GM12865 (cell line): ENCODE measurements at regions not wholly inside any gene's neighbourhood (a gene's known extent, or its start where the extent isn't known, plus 50 kb on each side); places are given as distances from the start of the nearest gene placed in this dataset.
"Not testable (repeated sequence)": the region's sequence is repeated elsewhere in the genome, so short reads cannot be mapped to it uniquely, and the experiment has no call there.

Source experiments
- DNase-seq: peaks from one replicate; pipeline ENCODE4 v3.0.0; 2010; ENCODE audit warnings: low read depth
- H3K4me3 ChIP-seq: 2 replicates; pipeline ENCODE4 v1.5.1; 2011; ENCODE audit warnings: mild to moderate bottlenecking, low read depth, low read length, control low read depth
- CTCF ChIP-seq: IDR thresholded peaks from 2 replicates; pipeline ENCODE4 v1.5.1; 2011; ENCODE audit warnings: low read length, control low read depth, low read depth, inconsistent platforms; ENCODE audit not compliant: insufficient read depth; ENCODE audit errors: missing control alignments

- no peak overlapping the region for H3K4me3 ChIP-seq
- TF ChIP-seq CTCF = no peak
- DNase-seq = no peak
Measured at GRCh38 chrX:42832764-42833549, 55.0 kb upstream of the PPP1R2C start.

GRCh38 chrX:42833550-42833940, 55.6 kb upstream of the PPP1R2C start:
- not testable (repeated sequence) for H3K4me3 ChIP-seq, DNase-seq

GRCh38 chrX:42837101-42837726, 59.3 kb upstream of the PPP1R2C start:
- no peak overlapping the region for H3K4me3 ChIP-seq
- peak; percentile 2 for DNase-seq
- no peak for TF ChIP-seq CTCF

- H3K4me3 ChIP-seq = no peak overlapping the region
- DNase-seq = peak; percentile 21
- TF ChIP-seq CTCF = no peak
Measured at GRCh38 chrX:42837747-42838146, 59.8 kb upstream of the PPP1R2C start.

GRCh38 chrX:42839632-42840031, 61.7 kb upstream of the PPP1R2C start:
- DNase-seq = no peak
- no peak for TF ChIP-seq CTCF

GRCh38 chrX:42846741-42847140, 68.8 kb upstream of the PPP1R2C start:
- no peak for TF ChIP-seq CTCF
- no peak overlapping the region for H3K4me3 ChIP-seq
- DNase-seq = no peak

More at GRCh38 chrX:42839632-42840031, 61.7 kb upstream of the PPP1R2C start:
- no peak overlapping the region for H3K4me3 ChIP-seq

- DNase-seq = no peak
- no peak overlapping the region for H3K4me3 ChIP-seq
- no peak for TF ChIP-seq CTCF
Measured at GRCh38 chrX:42855259-42855658, 77.3 kb upstream of the PPP1R2C start.
